Ovary (tissue), 3 donors: ENCODE measurements at regions not wholly inside any gene's neighbourhood (a gene's known extent, or its start where the extent isn't known, plus 50 kb on each side); places are given as distances from the start of the nearest gene placed in this dataset.

Experiments
- EP300 ChIP-seq: sonication (generic); formaldehyde crosslinking; IDR thresholded peaks from one replicate; pipeline ENCODE4 v1.6.1; 2017; ENCODE audit warnings: antibody characterized with exemption
- POLR2A ChIP-seq: fragments of 450-650 bp; IDR thresholded peaks from one replicate; pipeline ENCODE4 v1.6.1; 2017; ENCODE audit warnings: antibody characterized with exemption, mild to moderate bottlenecking, moderate library complexity
- TF ChIP-seq, protein P1 (sequence below), 3 donors: fragments of 450-650 bp in 2 of 3; fragments of 200-600 bp in 1 of 3; IDR thresholded peaks; one replicate each; pipeline versions ENCODE4 v1.5.1 to v1.8.0; 2016 to 2022; ENCODE audit warnings: antibody characterized with exemption in 3 of 3, mild to moderate bottlenecking in 1 of 3
- donor health status: DM: no; HTN: no; CAD: no.

- TF ChIP-seq, protein P1, sequence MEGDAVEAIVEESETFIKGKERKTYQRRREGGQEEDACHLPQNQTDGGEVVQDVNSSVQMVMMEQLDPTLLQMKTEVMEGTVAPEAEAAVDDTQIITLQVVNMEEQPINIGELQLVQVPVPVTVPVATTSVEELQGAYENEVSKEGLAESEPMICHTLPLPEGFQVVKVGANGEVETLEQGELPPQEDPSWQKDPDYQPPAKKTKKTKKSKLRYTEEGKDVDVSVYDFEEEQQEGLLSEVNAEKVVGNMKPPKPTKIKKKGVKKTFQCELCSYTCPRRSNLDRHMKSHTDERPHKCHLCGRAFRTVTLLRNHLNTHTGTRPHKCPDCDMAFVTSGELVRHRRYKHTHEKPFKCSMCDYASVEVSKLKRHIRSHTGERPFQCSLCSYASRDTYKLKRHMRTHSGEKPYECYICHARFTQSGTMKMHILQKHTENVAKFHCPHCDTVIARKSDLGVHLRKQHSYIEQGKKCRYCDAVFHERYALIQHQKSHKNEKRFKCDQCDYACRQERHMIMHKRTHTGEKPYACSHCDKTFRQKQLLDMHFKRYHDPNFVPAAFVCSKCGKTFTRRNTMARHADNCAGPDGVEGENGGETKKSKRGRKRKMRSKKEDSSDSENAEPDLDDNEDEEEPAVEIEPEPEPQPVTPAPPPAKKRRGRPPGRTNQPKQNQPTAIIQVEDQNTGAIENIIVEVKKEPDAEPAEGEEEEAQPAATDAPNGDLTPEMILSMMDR (IDR thresholded peaks at IDR 0.05), result no peak
- TF ChIP-seq POLR2A (no peak), EP300 (no peak)
These were observed 64.9 kb upstream of the SMYD2 start for GRCh38 chr1:214216021-214216420.
